ENCODE measurements at regions not wholly inside any gene's neighbourhood (a gene's known extent, or its start where the extent isn't known, plus 50 kb on each side); places are given as distances from the start of the nearest gene placed in this dataset.

GRCh38 chr6:133796235-133796634 is 92.7 kb upstream of the TCF21 start:
- no peaks in the 10 kb centered on the region for H3K4me1 ChIP-seq (ENCODE audit: control insufficient read depth, insufficient read depth, low read length)
- no peaks in the 10 kb centered on the region for H3K36me3 Mint-ChIP-seq (ENCODE audit: low read depth)
- WGBS, 2 experiments (ENCODE audit: insufficient coverage in 1 of 2, insufficient read length in 1 of 2) = 75 to 92% methylated on average over 1 of the region's 1 CpG

DNA sequence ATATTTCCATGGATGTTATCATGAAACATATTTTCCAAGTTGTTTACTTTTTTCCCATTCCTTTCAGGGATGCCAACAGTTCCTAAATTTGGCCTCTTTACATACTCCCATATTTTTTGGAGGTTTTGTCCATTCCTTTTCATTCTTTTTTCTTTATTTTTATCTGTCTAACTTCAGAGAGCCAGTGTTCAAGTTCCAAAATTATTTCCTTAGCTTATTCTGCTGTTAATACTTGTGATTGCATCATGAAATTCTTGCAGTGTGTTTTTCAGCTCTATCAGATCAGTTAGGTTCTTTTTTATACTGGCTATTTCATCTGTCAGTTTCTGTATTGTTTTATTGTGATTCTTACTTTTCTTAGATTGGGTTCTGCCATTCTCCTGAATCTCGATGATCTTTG is 89.9 kb upstream of the TCF21 start:
- no peaks in the 10 kb centered on the region for H3K9me3 ChIP-seq (ENCODE audit: control insufficient read depth, low read length)
- H3K27ac ChIP-seq (ENCODE audit: low read depth, low read length) = no peak overlapping the region
- no peak for DNase-seq
- no peaks in the 10 kb centered on the region for H3K27me3 ChIP-seq (ENCODE audit: control insufficient read depth, insufficient read depth, low read length, poor library complexity, severe bottlenecking)
- Mint-ChIP-seq H3K4me3 (no peak overlapping the region), H3K9me3 (no peaks in the 10 kb centered on the region), H3K36me3 (ENCODE audit: low read depth) (no peaks in the 10 kb centered on the region), H3K27ac (no peak overlapping the region), H3K27me3 (ENCODE audit: insufficient read depth) (no peaks in the 10 kb centered on the region), H3K4me1 (no peaks in the 10 kb centered on the region)
- H3K9ac ChIP-seq (ENCODE audit: extremely low read depth, low read length, poor library complexity, severe bottlenecking) = no peak overlapping the region
- 94% methylated on average over 1 of the region's 1 CpG; no CpG with 5 or more reads in 1 of the 2 experiments for WGBS, 2 experiments (ENCODE audit: insufficient coverage in 1 of 2, insufficient read length in 1 of 2)
- no peaks in the 10 kb centered on the region for H3K4me1 ChIP-seq (ENCODE audit: control insufficient read depth, insufficient read depth, low read length)
- no peaks in the 10 kb centered on the region for H3K36me3 ChIP-seq (ENCODE audit: control insufficient read depth, insufficient read depth, low read length)
- no peak overlapping the region for H3K4me3 ChIP-seq (ENCODE audit: low read length)
- TF ChIP-seq, protein P1, sequence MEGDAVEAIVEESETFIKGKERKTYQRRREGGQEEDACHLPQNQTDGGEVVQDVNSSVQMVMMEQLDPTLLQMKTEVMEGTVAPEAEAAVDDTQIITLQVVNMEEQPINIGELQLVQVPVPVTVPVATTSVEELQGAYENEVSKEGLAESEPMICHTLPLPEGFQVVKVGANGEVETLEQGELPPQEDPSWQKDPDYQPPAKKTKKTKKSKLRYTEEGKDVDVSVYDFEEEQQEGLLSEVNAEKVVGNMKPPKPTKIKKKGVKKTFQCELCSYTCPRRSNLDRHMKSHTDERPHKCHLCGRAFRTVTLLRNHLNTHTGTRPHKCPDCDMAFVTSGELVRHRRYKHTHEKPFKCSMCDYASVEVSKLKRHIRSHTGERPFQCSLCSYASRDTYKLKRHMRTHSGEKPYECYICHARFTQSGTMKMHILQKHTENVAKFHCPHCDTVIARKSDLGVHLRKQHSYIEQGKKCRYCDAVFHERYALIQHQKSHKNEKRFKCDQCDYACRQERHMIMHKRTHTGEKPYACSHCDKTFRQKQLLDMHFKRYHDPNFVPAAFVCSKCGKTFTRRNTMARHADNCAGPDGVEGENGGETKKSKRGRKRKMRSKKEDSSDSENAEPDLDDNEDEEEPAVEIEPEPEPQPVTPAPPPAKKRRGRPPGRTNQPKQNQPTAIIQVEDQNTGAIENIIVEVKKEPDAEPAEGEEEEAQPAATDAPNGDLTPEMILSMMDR (conservative IDR thresholded peaks at IDR 0.05) = no peak

More at GRCh38 chr6:133796235-133796634, 92.7 kb upstream of the TCF21 start:
- H3K36me3 ChIP-seq (ENCODE audit: control insufficient read depth, insufficient read depth, low read length) = no peaks in the 10 kb centered on the region
- no peak overlapping the region for H3K27ac Mint-ChIP-seq
- H3K9me3 Mint-ChIP-seq = no peaks in the 10 kb centered on the region
- H3K9ac ChIP-seq (ENCODE audit: extremely low read depth, low read length, poor library complexity, severe bottlenecking) = no peak overlapping the region
- H3K4me1 Mint-ChIP-seq = no peaks in the 10 kb centered on the region
- H3K4me3 ChIP-seq (ENCODE audit: low read length) = no peak overlapping the region
- H3K27me3 ChIP-seq (ENCODE audit: control insufficient read depth, insufficient read depth, low read length, poor library complexity, severe bottlenecking) = no peaks in the 10 kb centered on the region
- H3K9me3 ChIP-seq (ENCODE audit: control insufficient read depth, low read length) = no peaks in the 10 kb centered on the region
- TF ChIP-seq, protein P1 (conservative IDR thresholded peaks at IDR 0.05) = no peak
- no peak for DNase-seq
- H3K27me3 Mint-ChIP-seq (ENCODE audit: insufficient read depth) = no peaks in the 10 kb centered on the region
- no peak overlapping the region for H3K27ac ChIP-seq (ENCODE audit: low read depth, low read length)
- H3K4me3 Mint-ChIP-seq = no peak overlapping the region

- H3K4me3 Mint-ChIP-seq = no peak overlapping the region
- H3K9me3 Mint-ChIP-seq = no peaks in the 10 kb centered on the region
- no peaks in the 10 kb centered on the region for H3K9me3 ChIP-seq (ENCODE audit: control insufficient read depth, low read length)
- no peaks in the 10 kb centered on the region for H3K27me3 Mint-ChIP-seq (ENCODE audit: insufficient read depth)
- TF ChIP-seq, protein P1 (conservative IDR thresholded peaks at IDR 0.05) = no peak
- DNase-seq = no peak
- H3K36me3 ChIP-seq (ENCODE audit: control insufficient read depth, insufficient read depth, low read length) = no peaks in the 10 kb centered on the region
- no peaks in the 10 kb centered on the region for H3K36me3 Mint-ChIP-seq (ENCODE audit: low read depth)
- no peaks in the 10 kb centered on the region for H3K4me1 Mint-ChIP-seq
- H3K4me3 ChIP-seq (ENCODE audit: low read length) = no peak overlapping the region
- no peak overlapping the region for H3K27ac ChIP-seq (ENCODE audit: low read depth, low read length)
- 91 to 100% methylated on average over 1 of the region's 1 CpG for whole genome bisulfite sequencing, 2 experiments (ENCODE audit: insufficient coverage in 1 of 2, insufficient read length in 1 of 2)
- no peak overlapping the region for H3K27ac Mint-ChIP-seq
- no peak overlapping the region for H3K9ac ChIP-seq (ENCODE audit: extremely low read depth, low read length, poor library complexity, severe bottlenecking)
- peaks cover 10% of the 10 kb centered on the region for H3K27me3 ChIP-seq (ENCODE audit: control insufficient read depth, insufficient read depth, low read length, poor library complexity, severe bottlenecking)
- no peaks in the 10 kb centered on the region for H3K4me1 ChIP-seq (ENCODE audit: control insufficient read depth, insufficient read depth, low read length)
These were observed 86.1 kb upstream of the TCF21 start for GRCh38 chr6:133802861-133803260.

All from endodermal cell (in vitro differentiated cells).